Breast epithelium (tissue), 4 donors: ENCODE measurements at regions not wholly inside any gene's neighbourhood (a gene's known extent, or its start where the extent isn't known, plus 50 kb on each side); places are given as distances from the start of the nearest gene placed in this dataset.

ENCODE experiments used
- DNase-seq, 2 donors: peaks; one replicate each; pipeline ENCODE4 v3.0.0-alpha.2; 2019; ENCODE audit warnings: low spot score in 2 of 2
- H3K27ac ChIP-seq, 2 donors: fragments of 200-600 bp; sonication (generic) in 1 of 2; one replicate each; pipeline ENCODE4 v1.5.1; 2016 to 2019; ENCODE audit warnings: mild to moderate bottlenecking in 1 of 2
- H3K27me3 ChIP-seq, 2 donors: fragments of 200-600 bp; sonication (generic) in 1 of 2; one replicate each; pipeline versions ENCODE4 v1.5.1 to v1.6.0; 2017 to 2019; ENCODE audit warnings: control low read depth in 1 of 2, mild to moderate bottlenecking in 1 of 2
- H3K36me3 ChIP-seq: fragments of 200-600 bp; one replicate; pipeline ENCODE4 v1.5.1; 2019
- H3K4me1 ChIP-seq, 2 donors: fragments of 200-600 bp; sonication (generic); one replicate each; pipeline ENCODE4 v1.5.1; 2016 to 2019; ENCODE audit warnings: control low read depth in 1 of 2
- H3K4me3 ChIP-seq, 3 donors: fragments of 200-600 bp; sonication (generic); 1 replicate in 2 of 3; 2 replicates in 1 of 3; pipeline ENCODE4 v1.5.1; 2016 to 2019; ENCODE audit warnings: mild to moderate bottlenecking in 3 of 3, moderate library complexity in 2 of 3
- H3K9me3 ChIP-seq, 2 donors: fragments of 200-600 bp; sonication (generic) in 1 of 2; one replicate each; pipeline ENCODE4 v1.5.1; 2016 to 2019; ENCODE audit warnings: control low read depth in 1 of 2
- POLR2A ChIP-seq: fragments of 450-650 bp; IDR thresholded peaks from one replicate; pipeline ENCODE4 v1.6.1; 2016; ENCODE audit warnings: antibody characterized with exemption, mild to moderate bottlenecking, moderate library complexity
- POLR2AphosphoS5 ChIP-seq, 3 donors: sonication (generic); formaldehyde crosslinking; IDR thresholded peaks; one replicate each; pipeline ENCODE4 v1.6.1; 2017; ENCODE audit warnings: antibody characterized with exemption in 3 of 3
- intact Hi-C: fragments of 100-400 bp; cut with DNase I; formaldehyde crosslinking; loops from one replicate; pipeline ENCODE4 v1.15.1; 2023; ENCODE audit warnings: low total_unique reads
- TF ChIP-seq, protein P1 (sequence below), 3 donors: fragments of 450-650 bp; IDR thresholded peaks; one replicate each; pipeline ENCODE4 v1.5.1; 2016 to 2017; ENCODE audit warnings: antibody characterized with exemption in 3 of 3, mild to moderate bottlenecking in 3 of 3, moderate library complexity in 3 of 3

DNA sequence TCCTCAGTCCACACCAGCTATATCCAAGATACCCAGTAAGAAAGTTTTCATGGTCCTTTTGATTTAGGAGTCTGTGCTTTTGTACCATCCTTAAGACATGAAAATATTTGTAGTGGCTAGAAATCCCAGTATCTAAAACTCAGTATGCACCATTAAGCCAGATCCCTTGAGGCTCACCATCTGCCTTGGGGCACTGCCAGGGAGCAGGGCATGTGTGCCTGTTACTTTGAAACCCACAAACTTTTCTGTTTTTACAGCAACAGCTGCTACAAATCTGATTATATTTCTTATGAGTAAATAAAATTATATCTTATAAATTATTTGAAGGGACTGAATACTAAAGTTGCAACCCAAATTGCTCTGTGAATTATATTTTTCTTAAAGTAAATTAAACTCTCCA, 290.5 kb upstream of the MANEA start:
- Histone ChIP-seq H3K4me1 (no peaks in the 10 kb centered on the region), H3K9me3 (no peaks in the 10 kb centered on the region), H3K27ac (no peak overlapping the region), H3K27me3 (no peaks in the 10 kb centered on the region), H3K36me3 (no peaks in the 10 kb centered on the region), H3K4me3 (no peak overlapping the region)
- TF ChIP-seq POLR2A (no peak), POLR2AphosphoS5 (IDR thresholded peaks at IDR 0.05) (no peak)
- TF ChIP-seq, protein P1, sequence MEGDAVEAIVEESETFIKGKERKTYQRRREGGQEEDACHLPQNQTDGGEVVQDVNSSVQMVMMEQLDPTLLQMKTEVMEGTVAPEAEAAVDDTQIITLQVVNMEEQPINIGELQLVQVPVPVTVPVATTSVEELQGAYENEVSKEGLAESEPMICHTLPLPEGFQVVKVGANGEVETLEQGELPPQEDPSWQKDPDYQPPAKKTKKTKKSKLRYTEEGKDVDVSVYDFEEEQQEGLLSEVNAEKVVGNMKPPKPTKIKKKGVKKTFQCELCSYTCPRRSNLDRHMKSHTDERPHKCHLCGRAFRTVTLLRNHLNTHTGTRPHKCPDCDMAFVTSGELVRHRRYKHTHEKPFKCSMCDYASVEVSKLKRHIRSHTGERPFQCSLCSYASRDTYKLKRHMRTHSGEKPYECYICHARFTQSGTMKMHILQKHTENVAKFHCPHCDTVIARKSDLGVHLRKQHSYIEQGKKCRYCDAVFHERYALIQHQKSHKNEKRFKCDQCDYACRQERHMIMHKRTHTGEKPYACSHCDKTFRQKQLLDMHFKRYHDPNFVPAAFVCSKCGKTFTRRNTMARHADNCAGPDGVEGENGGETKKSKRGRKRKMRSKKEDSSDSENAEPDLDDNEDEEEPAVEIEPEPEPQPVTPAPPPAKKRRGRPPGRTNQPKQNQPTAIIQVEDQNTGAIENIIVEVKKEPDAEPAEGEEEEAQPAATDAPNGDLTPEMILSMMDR (IDR thresholded peaks at IDR 0.05) = no peak
- no peak for DNase-seq
- intact Hi-C loops = no loop called here

DNA sequence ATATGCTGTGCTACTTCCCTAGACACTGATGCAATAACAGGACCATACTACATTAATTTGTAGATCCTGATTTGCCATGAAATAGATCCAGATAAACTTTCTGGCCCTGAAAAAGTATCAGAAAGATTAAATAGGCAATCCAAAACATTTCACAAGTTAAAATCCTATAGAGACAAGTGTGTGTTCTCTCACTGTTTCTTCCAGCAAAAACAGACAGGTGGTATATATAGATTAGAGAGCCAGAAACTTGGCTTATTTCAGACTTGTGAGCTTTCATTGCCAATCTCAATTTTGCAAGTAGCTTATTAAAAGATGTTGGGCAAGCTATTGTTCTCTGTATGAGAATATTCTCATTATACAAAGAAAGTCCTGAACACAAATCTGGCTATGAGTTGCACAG, 289.1 kb upstream of the MANEA start:
- Histone ChIP-seq H3K9me3 (no peaks in the 10 kb centered on the region), H3K27ac (no peak overlapping the region), H3K36me3 (no peaks in the 10 kb centered on the region), H3K27me3 (no peaks in the 10 kb centered on the region), H3K4me3 (no peak overlapping the region), H3K4me1 (no peaks in the 10 kb centered on the region)
- no peak for DNase-seq
- intact Hi-C loops = no loop called here
- TF ChIP-seq POLR2AphosphoS5 (IDR thresholded peaks at IDR 0.05) (no peak), POLR2A (no peak)
- TF ChIP-seq, protein P1 (IDR thresholded peaks at IDR 0.05) = no peak

DNA sequence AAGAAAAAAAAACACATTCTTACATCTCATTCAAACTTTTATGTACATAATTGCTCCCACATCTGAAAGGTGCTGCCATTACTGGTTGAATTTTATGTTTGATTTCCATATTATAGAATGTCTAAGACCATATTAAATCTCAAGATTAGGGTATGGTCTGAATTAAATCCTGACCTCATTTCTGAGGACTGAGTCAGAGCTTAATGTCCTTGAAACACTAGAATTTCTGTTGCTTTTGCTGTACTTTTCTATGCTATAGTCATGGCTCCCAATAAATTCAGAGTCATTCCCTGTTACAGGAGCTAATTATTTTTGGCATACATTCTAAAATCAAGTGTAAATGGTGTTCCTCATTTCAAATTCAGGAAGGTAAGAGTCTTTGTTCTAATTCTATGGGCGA, 285.3 kb upstream of the MANEA start:
- no peaks in the 10 kb centered on the region for H3K27me3 ChIP-seq

DNA sequence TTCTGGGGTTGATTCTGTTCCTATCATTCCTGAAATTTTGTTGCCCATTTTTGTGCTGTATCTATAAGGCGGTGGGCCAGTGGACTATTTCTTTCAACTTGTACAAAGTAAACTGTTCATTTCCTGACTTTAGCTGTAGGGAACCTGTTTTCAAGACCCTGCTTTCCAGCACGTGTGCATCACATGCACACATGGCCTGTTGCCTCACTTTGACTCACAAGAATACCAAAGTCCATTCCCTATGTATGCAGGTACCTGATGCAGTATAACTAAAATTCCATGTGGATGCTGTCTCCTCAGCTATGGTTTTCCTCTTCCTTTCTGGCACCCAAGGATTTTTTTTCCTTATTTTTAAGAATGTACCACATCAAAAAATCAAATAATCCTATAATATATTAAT, 284.1 kb upstream of the MANEA start:
- Histone ChIP-seq H3K4me1 (no peaks in the 10 kb centered on the region), H3K27me3 (no peaks in the 10 kb centered on the region), H3K4me3 (no peak overlapping the region), H3K27ac (no peak overlapping the region), H3K36me3 (no peaks in the 10 kb centered on the region), H3K9me3 (no peaks in the 10 kb centered on the region)
- DNase-seq = no peak
- intact Hi-C loops = no loop called here
- TF ChIP-seq, protein P1 (IDR thresholded peaks at IDR 0.05) = no peak
- TF ChIP-seq POLR2A (no peak), POLR2AphosphoS5 (IDR thresholded peaks at IDR 0.05) (no peak)

More for the DNA sequence above, 285.3 kb upstream of the MANEA start:
- Histone ChIP-seq H3K27ac (no peak overlapping the region), H3K36me3 (no peaks in the 10 kb centered on the region), H3K9me3 (no peaks in the 10 kb centered on the region), H3K4me3 (no peak overlapping the region), H3K4me1 (no peaks in the 10 kb centered on the region)
- intact Hi-C loops = no loop called here
- TF ChIP-seq, protein P1 (IDR thresholded peaks at IDR 0.05) = no peak
- TF ChIP-seq POLR2AphosphoS5 (IDR thresholded peaks at IDR 0.05) (no peak), POLR2A (no peak)
- no peak for DNase-seq

DNA sequence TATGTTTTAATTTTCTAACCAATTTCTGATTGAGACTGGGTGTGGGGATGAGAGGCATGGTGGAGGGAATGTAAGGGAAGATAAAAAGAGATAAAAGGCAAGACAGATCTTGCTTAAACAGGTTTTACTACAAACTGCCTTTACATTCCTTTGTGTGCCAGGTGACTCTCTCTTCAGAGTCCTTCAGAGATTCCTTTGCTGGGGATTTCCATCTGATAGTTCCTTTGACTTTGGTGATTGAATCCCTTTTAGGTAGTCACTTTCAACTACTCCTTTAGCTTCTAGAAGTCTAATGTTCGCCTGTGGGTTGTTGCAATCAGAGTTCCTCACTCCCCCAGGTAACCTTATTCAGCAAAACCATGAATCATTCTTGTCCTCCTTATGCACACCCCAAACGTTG, 283.3 kb upstream of the MANEA start:
- Histone ChIP-seq H3K27me3 (no peaks in the 10 kb centered on the region), H3K27ac (no peak overlapping the region), H3K4me3 (no peak overlapping the region), H3K9me3 (no peaks in the 10 kb centered on the region), H3K36me3 (no peaks in the 10 kb centered on the region), H3K4me1 (no peaks in the 10 kb centered on the region)
- no peak for DNase-seq
- intact Hi-C loops = no loop called here
- TF ChIP-seq POLR2AphosphoS5 (IDR thresholded peaks at IDR 0.05) (no peak), POLR2A (no peak)
- TF ChIP-seq, protein P1 (IDR thresholded peaks at IDR 0.05) = no peak
